ENCODE measurements at regions not wholly inside any gene's neighbourhood (a gene's known extent, or its start where the extent isn't known, plus 50 kb on each side); places are given as distances from the start of the nearest gene placed in this dataset.

- TF ChIP-seq ZNF354B (CRISPR knock-in tag; IDR thresholded peaks at IDR 0.05) (no peak), ILF3 (IDR thresholded peaks at IDR 0.05; ENCODE audit: borderline replicate concordance) (no peak), DIDO1 (tag; IDR thresholded peaks at IDR 0.05; ENCODE audit: low read depth) (no peak), ZBTB9 (CRISPR knock-in tag; IDR thresholded peaks at IDR 0.05) (no peak), KAT7 (CRISPR knock-in tag; IDR thresholded peaks at IDR 0.05; ENCODE audit: borderline replicate concordance) (no peak)
Observed at GRCh38 chr2:219944866-219945265, 317.4 kb downstream of the SLC4A3 start (continued).

GRCh38 chr2:219946021-219946420, 318.6 kb downstream of the SLC4A3 start:
- CTCF ChIA-PET (ENCODE audit: low intra/inter-chr PET ratio): no interaction called here
- in situ Hi-C loops (cut with MboI) (no loop called here), intact Hi-C loops (cut with micrococcal nuclease) (no loop called here)
- Histone ChIP-seq H3K36me3 (ENCODE audit: control insufficient read depth, insufficient read depth, low read length) (no peaks in the 10 kb centered on the region), H3K9me3 (replicated peaks; ENCODE audit: control insufficient read depth, insufficient read depth, low read depth, low read length) (no peaks in the 10 kb centered on the region), H3K4me1 (replicated peaks in 1 of 2; ENCODE audit: control insufficient read depth in 2 of 2, insufficient read depth in 2 of 2, low read length in 2 of 2) (no peaks in the 10 kb centered on the region), H3K27me3 (ENCODE audit: control insufficient read depth in 2 of 2, insufficient read depth in 2 of 2, low read length in 2 of 2) (no peaks in the 10 kb centered on the region), H4K20me1 (replicated peaks; ENCODE audit: control insufficient read depth, insufficient read depth, low read length) (no peaks in the 10 kb centered on the region), H3K9me1 (ENCODE audit: control insufficient read depth, insufficient read depth, low read length) (no peaks in the 10 kb centered on the region), H3K4me3 (no peak overlapping the region), H3K79me2 (ENCODE audit: control insufficient read depth, insufficient read depth, low read length) (no peaks in the 10 kb centered on the region), H3K27ac (ENCODE audit: extremely low read depth, low read depth, low read length) (no peak overlapping the region), H2AFZ (ENCODE audit: low read depth, low read length) (no peak overlapping the region), H3K4me2 (ENCODE audit: insufficient read depth, low read length) (no peak overlapping the region), H3K9ac (ENCODE audit: insufficient read depth in 1 of 2, low read depth in 2 of 2, low read length in 2 of 2) (no peak overlapping the region)
- WGBS (ENCODE audit: insufficient coverage, low coverage, missing lambda C conversion rate): 0% methylated on average over 1 of the region's 1 CpG
- no peak for ATAC-seq
- POLR2A ChIA-PET: no interaction called here
- no peak for FAIRE-seq
- TF ChIP-seq DPF2 (IDR thresholded peaks at IDR 0.05) (no peak), PKNOX1 (IDR thresholded peaks at IDR 0.05) (no peak), HLTF (IDR thresholded peaks at IDR 0.05) (no peak), MYNN (IDR thresholded peaks at IDR 0.05) (no peak), MYNN (CRISPR knock-in tag; IDR thresholded peaks at IDR 0.05) (no peak), CGGBP1 (CRISPR knock-in tag; IDR thresholded peaks at IDR 0.05) (no peak), ELF2 (CRISPR knock-in tag; IDR thresholded peaks at IDR 0.05) (no peak), CCNT2 (IDR thresholded peaks at IDR 0.05; ENCODE audit: borderline replicate concordance, extremely low read depth, insufficient read length, low read depth, low read length) (no peak), SAFB2 (IDR thresholded peaks at IDR 0.05; ENCODE audit: borderline replicate concordance, low read depth, low read length, severe bottlenecking) (no peak), CHD4 (IDR thresholded peaks at IDR 0.05; ENCODE audit: insufficient read depth, insufficient replicate concordance, low read depth, low read length, poor library complexity, severe bottlenecking) (no peak), ZZZ3 (IDR thresholded peaks at IDR 0.05) (no peak)
- DNase-seq (ENCODE audit: extremely low read depth in 1 of 4, low spot score in 3 of 4): no peak
- BruUV-seq (replicated peaks): no TSS peak

All from K562 (cell line).